Spleen (tissue), 11 donors: ENCODE measurements at regions not wholly inside any gene's neighbourhood (a gene's known extent, or its start where the extent isn't known, plus 50 kb on each side); places are given as distances from the start of the nearest gene placed in this dataset.

Experiments
- DNase-seq: peaks from one replicate; pipeline ENCODE4 v3.0.0-alpha.2; 2020
- H3K27ac ChIP-seq, 8 donors: fragments of 200-600 bp; sonication (generic) in 7 of 8; 1 replicate in 4 of 8; 2 replicates in 4 of 8; pipeline versions ENCODE4 v1.5.0 to v1.8.0; 2016 to 2021; ENCODE audit warnings: inconsistent platforms in 4 of 8, mild to moderate bottlenecking in 4 of 8, moderate library complexity in 1 of 8
- H3K27me3 ChIP-seq, 7 donors: fragments of 200-600 bp; sonication (generic) in 6 of 7; replicated peaks in 1 of 7; 1 replicate in 4 of 7; 2 replicates in 3 of 7; pipeline versions ENCODE4 v1.5.0 to v1.8.0; 2016 to 2021; ENCODE audit warnings: inconsistent platforms in 3 of 7, mild to moderate bottlenecking in 1 of 7
- H3K36me3 ChIP-seq, 6 donors: fragments of 200-600 bp; sonication (generic) in 5 of 6; 1 replicate in 4 of 6; 2 replicates in 2 of 6; pipeline versions ENCODE4 v1.5.0 to v1.8.0; 2016 to 2021; ENCODE audit warnings: inconsistent platforms in 2 of 6
- H3K4me1 ChIP-seq, 6 donors: fragments of 200-600 bp; sonication (generic) in 5 of 6; 1 replicate in 3 of 6; 2 replicates in 3 of 6; pipeline versions ENCODE4 v1.5.0 to v1.8.0; 2016 to 2021; ENCODE audit warnings: inconsistent platforms in 3 of 6
- H3K4me3 ChIP-seq, 8 donors: fragments of 200-600 bp; sonication (generic) in 7 of 8; 1 replicate in 4 of 8; 2 replicates in 4 of 8; pipeline versions ENCODE4 v1.5.0 to v1.8.0; 2016 to 2021; ENCODE audit warnings: inconsistent platforms in 4 of 8, mild to moderate bottlenecking in 4 of 8, moderate library complexity in 2 of 8
- H3K9me3 ChIP-seq, 8 donors: fragments of 200-600 bp; sonication (generic) in 7 of 8; 1 replicate in 4 of 8; 2 replicates in 4 of 8; pipeline versions ENCODE4 v1.5.0 to v1.8.0; 2016 to 2021; ENCODE audit warnings: inconsistent platforms in 4 of 8
- CTCF ChIP-seq, 11 experiments: fragments of 200-600 bp in 7 of 11; fragments of 450-650 bp in 4 of 11; sonication (generic) in 4 of 11; IDR thresholded peaks in 8 of 11; conservative IDR thresholded peaks in 3 of 11; 1 replicate in 7 of 11; 2 replicates in 4 of 11; pipeline versions ENCODE4 v1.4.0 to v1.8.0; 2016 to 2021; ENCODE audit warnings: antibody characterized with exemption in 11 of 11, inconsistent platforms in 4 of 11, mild to moderate bottlenecking in 1 of 11
- POLR2A ChIP-seq, 3 donors: fragments of 450-650 bp; IDR thresholded peaks; one replicate each; pipeline ENCODE4 v1.5.1; 2017; ENCODE audit warnings: antibody characterized with exemption in 3 of 3, mild to moderate bottlenecking in 1 of 3
- POLR2AphosphoS5 ChIP-seq, 3 donors: sonication (generic); formaldehyde crosslinking; IDR thresholded peaks; one replicate each; pipeline ENCODE4 v1.5.1; 2017; ENCODE audit warnings: antibody characterized with exemption in 3 of 3
- WGBS, 5 donors: extraction: QIAGEN DNeasy Blood & Tissue Kit in 3 of 5; methylation state at CpG; one replicate each; pipeline versions ENCODE4 v1.1.5 to v1.1.7; 2013 to 2018; 5-methylcytosine and 5-hydroxymethylcytosine counted together
- intact Hi-C: fragments of 100-400 bp; cut with DNase I; formaldehyde crosslinking; loops from one replicate; pipeline ENCODE4 v1.15.0; 2023; ENCODE audit warnings: low total_unique reads
- donor health status: healthy with polysubstance abuse.
- donor health status: DM: no; HTN: no; CAD: no; lungs with moderate emphysema.
- donor health status: DM: no; HTN: no; CAD: no.
- donor health status: Bipolar disorder and iron deficiency.
- donor health status: healthy.
- donor health status: DM: no; HTN: no; CAD: no.
- donor health status: DM: yes; HTN: yes; CAD: no.

DNA sequence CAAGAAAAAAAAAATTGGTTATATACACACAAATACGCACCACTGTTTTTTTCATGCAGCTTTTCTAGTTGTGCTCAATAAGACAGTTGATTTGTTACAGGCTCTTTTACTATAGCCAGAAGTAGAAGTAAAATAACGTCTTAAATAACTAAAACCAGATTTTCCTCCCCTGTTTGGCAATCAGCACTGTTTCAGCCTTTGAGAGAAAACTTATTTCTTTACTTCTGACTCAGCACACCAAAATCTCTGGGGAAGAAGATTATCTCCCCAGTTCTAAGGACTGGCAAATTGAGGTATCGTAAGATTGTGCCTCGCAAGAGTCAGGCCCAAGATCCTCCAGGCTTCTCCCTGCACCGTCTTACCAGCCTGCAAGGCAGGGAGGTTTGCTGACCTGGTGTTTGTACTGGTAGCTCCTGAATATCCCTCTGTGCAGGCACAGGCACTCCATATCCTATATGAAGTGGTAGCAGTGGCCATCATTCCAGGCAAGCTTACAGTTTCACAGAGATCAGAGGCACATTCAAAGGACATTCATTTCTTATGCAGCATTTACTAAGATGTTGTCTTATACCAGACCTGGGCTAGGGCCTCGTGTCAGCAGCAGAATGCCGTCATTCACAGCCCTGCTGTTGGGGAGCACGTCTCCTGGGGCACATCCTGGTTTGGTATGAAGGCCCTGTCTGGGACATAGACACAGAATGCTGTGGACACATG is 268.2 kb downstream of the ZNF536 start:
- H3K27me3 ChIP-seq: no peaks in the 10 kb centered on the region
- 77 to 91% (median 84%) methylated on average over 8 of the region's 8 CpGs for WGBS, 5 donors
- intact Hi-C loops: no loop called here

DNA sequence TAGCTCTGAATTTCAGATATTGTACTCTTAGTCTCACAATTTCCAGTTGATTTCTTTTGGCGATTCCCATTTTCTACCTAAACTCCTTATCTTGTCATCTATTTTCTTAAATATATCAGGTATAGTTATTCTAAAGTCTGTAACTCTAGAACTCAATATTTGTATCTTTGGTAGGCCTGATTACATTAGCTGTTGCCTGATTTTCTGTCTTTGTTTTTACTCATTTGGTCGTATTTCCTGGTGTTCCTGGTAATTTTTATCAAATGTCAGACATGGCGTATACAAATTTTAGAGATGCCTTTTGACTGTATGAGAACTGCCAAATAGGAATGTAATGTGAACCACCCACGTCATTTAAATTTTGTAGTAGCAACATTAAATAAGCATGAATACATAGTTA is 266.7 kb downstream of the ZNF536 start:
- H3K9me3 ChIP-seq: peaks cover 0 to 23% (median 16%) of the 10 kb centered on the region in 8 donors
- no peak for DNase-seq
- WGBS, 5 donors: 80 to 90% (median 84%) methylated on average over 4 of the region's 4 CpGs
- H3K27me3 ChIP-seq: no peaks in the 10 kb centered on the region
- no peak overlapping the region for H3K27ac ChIP-seq
- intact Hi-C loops: no loop called here
- TF ChIP-seq POLR2AphosphoS5 (IDR thresholded peaks at IDR 0.05) (no peak), CTCF (IDR thresholded peaks at IDR 0.05 in 8 of 11, conservative IDR thresholded peaks at IDR 0.05 in 3 of 11) (no peak), POLR2A (IDR thresholded peaks at IDR 0.05) (no peak)
- H3K4me3 ChIP-seq: no peak overlapping the region
- no peaks in the 10 kb centered on the region for H3K4me1 ChIP-seq
- H3K36me3 ChIP-seq: no peaks in the 10 kb centered on the region

More for the DNA sequence above, 268.2 kb downstream of the ZNF536 start:
- H3K4me3 ChIP-seq: no peak overlapping the region
- no peaks in the 10 kb centered on the region for H3K4me1 ChIP-seq
- H3K27ac ChIP-seq: no peak overlapping the region
- no peak for TF ChIP-seq POLR2AphosphoS5 (IDR thresholded peaks at IDR 0.05)
- TF ChIP-seq POLR2A (IDR thresholded peaks at IDR 0.05): no peak
- no peak for TF ChIP-seq CTCF (IDR thresholded peaks at IDR 0.05 in 8 of 11, conservative IDR thresholded peaks at IDR 0.05 in 3 of 11)
- no peak for DNase-seq
- H3K9me3 ChIP-seq: peaks cover 0 to 23% (median 16%) of the 10 kb centered on the region in 8 donors
- H3K36me3 ChIP-seq: no peaks in the 10 kb centered on the region

GRCh38 chr19:30637926-30638325 is 265.7 kb downstream of the ZNF536 start:
- Histone ChIP-seq H3K27ac (no peak overlapping the region), H3K27me3 (no peaks in the 10 kb centered on the region), H3K9me3 (peaks cover 0 to 23% (median 16%) of the 10 kb centered on the region in 8 donors), H3K4me1 (no peaks in the 10 kb centered on the region), H3K4me3 (no peak overlapping the region), H3K36me3 (no peaks in the 10 kb centered on the region)
- intact Hi-C loops: no loop called here
- TF ChIP-seq POLR2A (IDR thresholded peaks at IDR 0.05) (no peak), POLR2AphosphoS5 (IDR thresholded peaks at IDR 0.05) (no peak), CTCF (IDR thresholded peaks at IDR 0.05 in 8 of 11, conservative IDR thresholded peaks at IDR 0.05 in 3 of 11) (no peak)
- DNase-seq: no peak
- 63 to 86% (median 74%) methylated on average over 2 of the region's 2 CpGs for WGBS, 5 donors

DNA sequence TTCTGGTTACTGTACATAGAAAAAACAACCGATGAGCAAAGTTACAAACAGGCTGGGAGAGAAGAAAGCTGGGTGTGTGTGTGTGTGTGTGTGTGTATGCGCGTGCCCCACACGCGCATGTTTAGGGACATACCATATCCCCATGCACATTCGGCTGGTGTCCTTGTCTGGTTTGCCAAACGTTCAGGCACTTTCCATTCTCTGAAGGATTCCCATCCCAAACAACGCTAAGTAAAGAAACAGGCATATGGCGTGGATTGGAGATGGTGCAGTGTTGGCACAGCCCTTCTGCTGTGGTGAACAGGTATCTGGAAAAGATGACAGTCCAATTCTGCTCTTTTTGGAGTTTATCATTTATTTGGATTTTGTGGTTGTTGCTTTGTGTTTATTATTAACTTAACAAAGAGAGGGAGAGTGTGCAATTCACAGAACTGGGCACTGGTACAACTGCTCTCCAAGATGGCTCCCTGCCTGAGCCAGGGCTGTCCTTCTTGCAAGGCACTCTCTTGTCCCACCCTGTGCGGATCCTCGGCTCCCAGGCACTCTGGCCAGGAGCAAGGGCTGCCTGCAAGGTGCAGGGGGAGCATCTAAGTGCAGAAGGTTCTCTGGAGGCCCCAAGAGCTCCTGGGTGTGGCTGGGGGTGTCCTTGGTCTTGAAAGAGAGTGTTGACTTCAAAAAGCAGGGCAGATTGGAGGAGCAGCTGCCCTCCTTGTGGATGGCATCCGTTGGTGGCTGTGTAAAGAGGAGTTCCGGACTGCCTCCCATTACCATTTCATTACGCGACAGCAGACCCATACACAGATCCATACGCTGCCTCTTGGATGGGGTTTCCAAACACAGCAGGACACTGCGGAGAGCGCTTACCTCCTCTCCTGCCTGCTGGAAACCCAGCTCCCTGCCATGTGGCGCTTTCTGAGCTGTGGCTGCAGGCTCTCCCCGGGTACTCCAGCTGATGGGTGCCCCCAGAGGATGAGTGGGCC is 263.1 kb downstream of the ZNF536 start:
- 78 to 87% (median 83%) methylated on average over 20 of the region's 20 CpGs for WGBS, 5 donors
- Histone ChIP-seq H3K36me3 (no peaks in the 10 kb centered on the region), H3K9me3 (peaks cover 0 to 23% (median 16%) of the 10 kb centered on the region in 8 donors), H3K27ac (no peak overlapping the region), H3K27me3 (peaks cover 0 to 4% (median 0%) of the 10 kb centered on the region in 7 donors), H3K4me1 (no peaks in the 10 kb centered on the region), H3K4me3 (no peak overlapping the region)
- intact Hi-C loops: no loop called here
- no peak for TF ChIP-seq POLR2AphosphoS5 (IDR thresholded peaks at IDR 0.05)
- TF ChIP-seq POLR2A (IDR thresholded peaks at IDR 0.05): no peak
- no peak for TF ChIP-seq CTCF (IDR thresholded peaks at IDR 0.05 in 8 of 11, conservative IDR thresholded peaks at IDR 0.05 in 3 of 11)
- no peak for DNase-seq
